ENCODE measurements at regions not wholly inside any gene's neighbourhood (a gene's known extent, or its start where the extent isn't known, plus 50 kb on each side); places are given as distances from the start of the nearest gene placed in this dataset.

- H3K36me3 Mint-ChIP-seq (ENCODE audit: low read depth) = no peaks in the 10 kb centered on the region
- H3K9me3 Mint-ChIP-seq = no peaks in the 10 kb centered on the region
- H3K4me1 Mint-ChIP-seq (ENCODE audit: low read depth) = peaks cover 8% of the 10 kb centered on the region
- no peak overlapping the region for H3K27ac Mint-ChIP-seq
- no peak overlapping the region for H3K4me3 Mint-ChIP-seq
- peaks cover 3% of the 10 kb centered on the region for H3K27me3 Mint-ChIP-seq
- intact Hi-C loops (cut with micrococcal nuclease) = no loop called here
Observed at GRCh38 chr15:39174332-39174731, 406.5 kb upstream of the THBS1 start.

DNA sequence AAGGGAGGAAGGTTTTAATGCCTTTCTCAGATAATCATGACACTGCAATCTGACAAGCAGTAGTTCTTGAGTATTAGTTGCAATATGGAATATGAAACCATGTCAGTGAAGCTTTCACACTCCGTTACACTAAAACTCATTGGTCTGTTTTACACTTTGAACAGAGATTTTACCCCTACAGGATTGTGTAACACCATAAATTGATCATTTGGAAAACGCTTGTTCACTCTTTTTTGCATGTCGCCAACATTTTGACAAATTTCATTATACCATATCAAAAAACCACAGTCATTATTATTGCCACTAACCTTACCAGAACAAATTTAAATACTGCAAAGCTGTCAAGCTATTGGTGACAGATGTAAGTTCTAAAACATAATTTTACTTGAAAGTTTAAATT is 404.8 kb upstream of the THBS1 start:
- Mint-ChIP-seq H3K4me3 (no peak overlapping the region), H3K27ac (no peak overlapping the region), H3K9me3 (no peaks in the 10 kb centered on the region), H3K4me1 (ENCODE audit: low read depth) (peaks cover 8% of the 10 kb centered on the region), H3K36me3 (ENCODE audit: low read depth) (no peaks in the 10 kb centered on the region), H3K27me3 (peaks cover 4% of the 10 kb centered on the region)
- intact Hi-C loops (cut with micrococcal nuclease) = no loop called here

DNA sequence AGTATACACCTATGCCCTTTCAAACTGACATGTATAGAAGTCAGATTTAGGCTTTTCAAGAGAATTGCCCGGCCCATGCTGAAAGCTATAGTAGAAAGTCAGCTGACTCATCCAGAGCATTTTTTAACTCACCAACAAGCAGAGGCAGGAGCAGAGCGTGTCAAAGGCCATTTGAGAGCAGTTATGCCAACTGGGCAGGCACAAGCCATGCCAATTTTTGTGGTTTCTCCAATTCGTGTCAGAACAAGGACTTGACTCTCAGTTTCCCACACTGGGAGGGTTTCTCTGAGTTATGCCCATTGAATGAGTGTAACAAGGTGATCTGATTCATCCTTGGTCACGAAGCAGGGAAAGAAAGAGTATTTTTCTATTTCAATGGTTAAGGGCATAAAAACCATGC is 403.3 kb upstream of the THBS1 start:
- Mint-ChIP-seq H3K4me3 (no peak overlapping the region), H3K36me3 (ENCODE audit: low read depth) (no peaks in the 10 kb centered on the region), H3K27me3 (peaks cover 3% of the 10 kb centered on the region), H3K9me3 (no peaks in the 10 kb centered on the region), H3K4me1 (ENCODE audit: low read depth) (no peaks in the 10 kb centered on the region), H3K27ac (no peak overlapping the region)
- intact Hi-C loops (cut with micrococcal nuclease) = no loop called here

- peaks cover 1% of the 10 kb centered on the region for H3K27me3 Mint-ChIP-seq
- H3K27ac Mint-ChIP-seq = no peak overlapping the region
- intact Hi-C loops (cut with micrococcal nuclease) = no loop called here
- no peak overlapping the region for H3K4me3 Mint-ChIP-seq
- H3K36me3 Mint-ChIP-seq (ENCODE audit: low read depth) = no peaks in the 10 kb centered on the region
- no peaks in the 10 kb centered on the region for H3K9me3 Mint-ChIP-seq
- peaks cover 6% of the 10 kb centered on the region for H3K4me1 Mint-ChIP-seq (ENCODE audit: low read depth)
Observed at GRCh38 chr15:39180030-39180429, 400.8 kb upstream of the THBS1 start.

DNA sequence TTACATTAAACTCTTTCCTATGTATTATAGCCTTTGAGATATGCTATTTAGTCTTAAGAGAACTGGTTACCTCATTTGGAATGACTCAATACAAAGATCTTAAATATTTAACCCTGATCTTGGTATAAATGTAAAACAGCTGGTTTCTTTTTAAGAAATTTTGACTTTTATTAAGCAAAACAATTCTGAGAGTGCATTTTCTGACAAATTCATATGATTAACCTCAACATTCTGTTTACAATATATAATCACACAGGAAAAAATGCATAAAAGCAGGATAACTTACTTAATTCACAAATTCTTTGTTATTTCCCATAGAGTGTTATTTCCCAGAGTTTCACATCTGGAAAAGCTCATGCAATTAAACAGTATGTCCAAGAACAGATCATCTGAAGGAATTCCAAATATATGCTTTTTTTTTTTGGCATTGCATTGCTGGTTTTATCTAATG is 400.4 kb upstream of the THBS1 start:
- H3K27ac Mint-ChIP-seq = no peak overlapping the region
- H3K27me3 Mint-ChIP-seq = peaks cover 1% of the 10 kb centered on the region
- peaks cover 6% of the 10 kb centered on the region for H3K4me1 Mint-ChIP-seq (ENCODE audit: low read depth)
- H3K4me3 Mint-ChIP-seq = no peak overlapping the region
- H3K9me3 Mint-ChIP-seq = no peaks in the 10 kb centered on the region
- intact Hi-C loops (cut with micrococcal nuclease) = no loop called here
- H3K36me3 Mint-ChIP-seq (ENCODE audit: low read depth) = no peaks in the 10 kb centered on the region

DNA sequence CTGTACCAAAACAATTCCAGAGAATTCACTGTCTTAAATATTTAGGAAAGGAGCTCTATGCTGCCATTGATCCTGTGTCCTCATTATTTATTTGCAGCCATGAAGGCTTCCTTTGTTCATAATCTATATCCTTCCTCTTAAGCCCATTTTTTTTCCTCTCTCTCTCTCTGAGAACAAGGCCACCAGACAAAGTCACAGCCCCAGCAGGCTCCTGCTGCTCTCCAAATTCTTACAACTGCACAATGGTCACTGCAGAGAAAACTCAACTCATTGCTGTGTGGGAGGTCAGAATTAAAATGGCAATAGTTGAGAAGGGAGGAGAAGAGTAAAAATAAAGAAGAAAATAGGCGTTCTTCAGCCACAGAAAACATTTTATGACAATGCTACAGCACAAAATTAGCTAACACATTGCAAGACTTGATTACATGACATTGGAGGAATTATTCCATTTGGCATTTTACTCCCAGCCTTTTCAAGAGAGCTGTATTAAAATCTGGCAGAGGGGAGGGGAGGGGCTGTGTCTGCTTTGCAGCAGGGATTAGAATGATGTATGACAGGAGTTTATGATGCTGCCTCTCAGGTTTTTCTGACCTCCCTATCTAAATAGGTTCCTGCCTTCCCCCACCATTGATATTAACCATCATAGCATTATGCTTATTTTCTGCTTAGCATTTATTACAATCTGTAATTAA is 399.7 kb upstream of the THBS1 start:
- intact Hi-C loops (cut with micrococcal nuclease) = no loop called here
- peaks cover 1% of the 10 kb centered on the region for H3K27me3 Mint-ChIP-seq

GRCh38 chr15:39181940-39182339 is 398.9 kb upstream of the THBS1 start:
- H3K9me3 Mint-ChIP-seq = no peaks in the 10 kb centered on the region
- H3K27me3 Mint-ChIP-seq = peaks cover 6% of the 10 kb centered on the region
- peaks cover 6% of the 10 kb centered on the region for H3K4me1 Mint-ChIP-seq (ENCODE audit: low read depth)
- intact Hi-C loops (cut with micrococcal nuclease) = no loop called here
- H3K36me3 Mint-ChIP-seq (ENCODE audit: low read depth) = no peaks in the 10 kb centered on the region
- H3K4me3 Mint-ChIP-seq = no peak overlapping the region
- H3K27ac Mint-ChIP-seq = no peak overlapping the region

More for the DNA sequence above, 399.7 kb upstream of the THBS1 start:
- Mint-ChIP-seq H3K27ac (no peak overlapping the region), H3K9me3 (no peaks in the 10 kb centered on the region), H3K4me3 (no peak overlapping the region), H3K36me3 (ENCODE audit: low read depth) (no peaks in the 10 kb centered on the region), H3K4me1 (ENCODE audit: low read depth) (peaks cover 6% of the 10 kb centered on the region)

GRCh38 chr15:39183164-39183881 is 397.6 kb upstream of the THBS1 start:
- H3K27ac Mint-ChIP-seq = no peak overlapping the region
- H3K36me3 Mint-ChIP-seq (ENCODE audit: low read depth) = no peaks in the 10 kb centered on the region
- peaks cover 8% of the 10 kb centered on the region for H3K27me3 Mint-ChIP-seq
- intact Hi-C loops (cut with micrococcal nuclease) = no loop called here
- no peaks in the 10 kb centered on the region for H3K9me3 Mint-ChIP-seq
- no peak overlapping the region for H3K4me3 Mint-ChIP-seq
- H3K4me1 Mint-ChIP-seq (ENCODE audit: low read depth) = peaks cover 6% of the 10 kb centered on the region

DNA sequence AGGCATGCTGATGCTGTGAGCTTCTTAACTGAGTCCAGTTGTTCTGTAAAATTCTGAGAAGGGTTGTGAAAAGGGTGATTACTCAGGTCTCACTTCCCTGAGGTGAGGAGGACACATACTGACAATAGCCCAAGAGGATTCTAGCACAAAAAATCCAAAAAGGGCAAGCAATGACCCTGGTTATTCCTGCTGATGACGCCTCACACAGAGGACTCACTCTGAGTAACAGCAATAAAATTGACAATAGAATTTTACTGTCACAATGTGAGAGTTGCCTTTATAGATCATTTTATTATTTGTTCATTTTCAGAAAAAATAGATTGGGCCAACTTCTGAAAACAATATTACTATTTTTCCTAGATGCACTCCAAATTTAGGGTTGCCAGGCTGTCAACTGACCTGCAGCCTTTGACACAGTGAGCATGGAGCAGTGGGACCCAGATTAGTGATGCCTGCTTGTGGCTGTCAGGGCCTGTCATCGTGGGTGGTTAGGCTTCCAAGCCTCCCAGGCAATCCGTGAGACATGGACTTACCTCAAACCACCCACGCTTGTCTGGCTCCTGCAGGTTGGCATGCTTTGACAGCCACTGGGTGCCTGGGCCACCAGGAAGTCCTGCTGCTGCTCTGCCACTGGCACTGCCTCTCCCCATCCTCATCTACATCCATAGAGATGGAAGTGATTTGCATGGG is 396.0 kb upstream of the THBS1 start:
- Mint-ChIP-seq H3K36me3 (ENCODE audit: low read depth) (no peaks in the 10 kb centered on the region), H3K9me3 (no peaks in the 10 kb centered on the region), H3K4me1 (ENCODE audit: low read depth) (peaks cover 6% of the 10 kb centered on the region), H3K27me3 (peaks cover 7% of the 10 kb centered on the region), H3K27ac (no peak overlapping the region), H3K4me3 (no peak overlapping the region)
- intact Hi-C loops (cut with micrococcal nuclease) = no loop called here

- peaks cover 12% of the 10 kb centered on the region for H3K27me3 Mint-ChIP-seq
Observed at GRCh38 chr15:39188314-39188713, 392.6 kb upstream of the THBS1 start.

GRCh38 chr15:39188930-39189329 is 391.9 kb upstream of the THBS1 start:
- intact Hi-C loops (cut with micrococcal nuclease) = no loop called here
- Mint-ChIP-seq H3K27ac (no peak overlapping the region), H3K4me1 (ENCODE audit: low read depth) (no peaks in the 10 kb centered on the region), H3K9me3 (no peaks in the 10 kb centered on the region), H3K36me3 (ENCODE audit: low read depth) (no peaks in the 10 kb centered on the region), H3K27me3 (peaks cover 15% of the 10 kb centered on the region), H3K4me3 (no peak overlapping the region)

More at GRCh38 chr15:39188314-39188713, 392.6 kb upstream of the THBS1 start:
- Mint-ChIP-seq H3K4me1 (ENCODE audit: low read depth) (peaks cover 4% of the 10 kb centered on the region), H3K4me3 (no peak overlapping the region), H3K36me3 (ENCODE audit: low read depth) (no peaks in the 10 kb centered on the region), H3K9me3 (no peaks in the 10 kb centered on the region), H3K27ac (no peak overlapping the region)
- intact Hi-C loops (cut with micrococcal nuclease) = no loop called here

DNA sequence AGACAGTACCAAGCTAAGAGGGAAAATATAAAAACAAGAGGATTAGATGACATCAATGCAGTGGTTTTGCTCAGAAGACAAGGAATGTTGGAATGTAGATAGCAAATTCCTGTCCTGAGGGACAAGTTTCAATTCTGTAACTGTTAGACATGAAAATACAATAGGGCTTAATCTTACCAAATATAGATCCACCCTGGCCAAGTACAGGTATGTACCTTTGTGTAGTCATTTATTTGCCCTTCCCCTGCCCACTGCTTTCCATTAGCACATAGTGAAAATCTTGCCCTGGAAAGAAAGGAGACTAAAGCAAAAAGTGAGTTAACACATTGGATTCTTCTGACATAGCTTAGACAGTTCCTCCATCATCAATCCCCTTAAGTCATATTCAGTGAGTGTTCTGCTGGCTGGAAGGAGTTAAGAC is 389.0 kb upstream of the THBS1 start:
- peaks cover 18% of the 10 kb centered on the region for H3K27me3 Mint-ChIP-seq
- no peak overlapping the region for H3K4me3 Mint-ChIP-seq
- H3K4me1 Mint-ChIP-seq (ENCODE audit: low read depth) = peaks cover 9% of the 10 kb centered on the region
- no peaks in the 10 kb centered on the region for H3K9me3 Mint-ChIP-seq
- H3K36me3 Mint-ChIP-seq (ENCODE audit: low read depth) = no peaks in the 10 kb centered on the region
- intact Hi-C loops (cut with micrococcal nuclease) = no loop called here
- no peak overlapping the region for H3K27ac Mint-ChIP-seq

DNA sequence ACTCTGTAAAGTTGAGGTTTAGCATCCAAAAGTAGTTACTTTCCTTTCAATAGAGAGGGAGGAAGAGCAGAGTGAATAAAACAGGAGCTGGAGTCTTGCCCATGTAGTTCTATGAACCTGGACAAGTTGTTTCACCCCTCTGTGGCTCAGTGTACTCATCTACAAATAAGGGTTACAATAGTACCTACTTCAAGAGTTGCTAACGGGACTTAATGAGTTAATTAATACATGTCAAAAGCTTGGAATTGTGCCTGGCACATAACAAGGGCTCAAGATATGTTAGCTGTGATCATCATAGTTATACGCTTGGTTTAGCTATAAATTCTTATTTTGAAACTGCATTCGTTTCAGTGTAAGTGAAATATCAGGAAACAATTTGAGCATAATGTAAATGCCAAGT is 388.5 kb upstream of the THBS1 start:
- peaks cover 19% of the 10 kb centered on the region for H3K27me3 Mint-ChIP-seq
- no peaks in the 10 kb centered on the region for H3K9me3 Mint-ChIP-seq
- peaks cover 9% of the 10 kb centered on the region for H3K4me1 Mint-ChIP-seq (ENCODE audit: low read depth)
- no peak overlapping the region for H3K27ac Mint-ChIP-seq
- H3K36me3 Mint-ChIP-seq (ENCODE audit: low read depth) = no peaks in the 10 kb centered on the region
- intact Hi-C loops (cut with micrococcal nuclease) = no loop called here
- H3K4me3 Mint-ChIP-seq = no peak overlapping the region

GRCh38 chr15:39192979-39193560 is 387.8 kb upstream of the THBS1 start:
- Mint-ChIP-seq H3K27ac (no peak overlapping the region), H3K4me3 (no peak overlapping the region), H3K9me3 (no peaks in the 10 kb centered on the region), H3K27me3 (peaks cover 20% of the 10 kb centered on the region), H3K36me3 (ENCODE audit: low read depth) (no peaks in the 10 kb centered on the region), H3K4me1 (ENCODE audit: low read depth) (peaks cover 9% of the 10 kb centered on the region)
- intact Hi-C loops (cut with micrococcal nuclease) = no loop called here

Data from dendritic cell treated with granulocyte-macrophage colony-stimulating factor and Interleukin-4, amounts not matched to agents 40 ng/mL and 50 ng/mL, for 4 days (primary cell).